OCI-LY7 (cell line): ENCODE measurements at regions not wholly inside any gene's neighbourhood (a gene's known extent, or its start where the extent isn't known, plus 50 kb on each side); places are given as distances from the start of the nearest gene placed in this dataset.

Source experiments
- BruUV-seq: library from RNA; stranded (reverse); fragments of 400-500 nt; replicated peaks from 2 replicates; lab custom pipeline; 2021; lab: Mats Ljungman, UMichigan
- CTCF ChIA-PET: fragments of 300-600 bp; sonication (Branson Sonifier 250); formaldehyde crosslinking; loops from one replicate; lab custom pipeline; 2022; ENCODE audit warnings: antibody characterized with exemption; ENCODE audit not compliant: unreplicated experiment; lab: Charles Lee
- POLR2A ChIA-PET: fragments of 300-600 bp; sonication (Branson Sonifier 250); formaldehyde crosslinking; loops from one replicate; lab custom pipeline; 2022; ENCODE audit warnings: antibody characterized with exemption; lab: Charles Lee
- DNase-seq: peaks from one replicate; pipeline ENCODE4 v3.0.0-alpha.2; 2015; ENCODE audit warnings: low spot score
- H2AFZ ChIP-seq: fragments of 200-600 bp; sonication (generic), shearing (Covaris generic); 2 replicates; pipeline ENCODE4 v1.6.1; 2014; ENCODE audit warnings: mild to moderate bottlenecking, antibody characterized with exemption, low read length, moderate library complexity
- H3K27ac ChIP-seq: fragments of 200-600 bp; sonication (generic); 2 replicates; pipeline ENCODE4 v1.5.1; 2014; ENCODE audit warnings: mixed run types, low read depth, mild to moderate bottlenecking, moderate library complexity, low read length, inconsistent platforms; ENCODE audit not compliant: poor library complexity, severe bottlenecking
- H3K36me3 ChIP-seq: fragments of 200-600 bp; sonication (generic); 2 replicates; pipeline ENCODE4 v1.6.1; 2014; ENCODE audit warnings: mild to moderate bottlenecking, antibody characterized with exemption, low read length, moderate library complexity, mixed read lengths; ENCODE audit not compliant: insufficient read depth
- H3K4me1 ChIP-seq: fragments of 200-600 bp; sonication (generic); 2 replicates; pipeline ENCODE4 v1.5.1; 2014; ENCODE audit warnings: mild to moderate bottlenecking, low read length; ENCODE audit not compliant: insufficient read depth, poor library complexity, severe bottlenecking
- H3K4me2 ChIP-seq: fragments of 200-600 bp; sonication (generic); 2 replicates; pipeline ENCODE4 v1.6.1; 2014; ENCODE audit warnings: mild to moderate bottlenecking, low read length
- H3K4me3 ChIP-seq: fragments of 200-600 bp; sonication (generic); 2 replicates; pipeline ENCODE4 v1.5.1; 2014; ENCODE audit warnings: mild to moderate bottlenecking, low read depth, low read length; ENCODE audit not compliant: poor library complexity, severe bottlenecking
- H3K79me2 ChIP-seq: fragments of 200-600 bp; sonication (generic); 2 replicates; pipeline ENCODE4 v1.6.1; 2016; ENCODE audit warnings: low read depth, mild to moderate bottlenecking, low read length, moderate library complexity, mixed read lengths; ENCODE audit not compliant: insufficient read depth
- H3K9me2 ChIP-seq: fragments of 200-600 bp; sonication (generic); 2 replicates; pipeline ENCODE4 v1.6.1; 2016; ENCODE audit warnings: mild to moderate bottlenecking, low read length, mixed read lengths; ENCODE audit not compliant: insufficient read depth
- H3K9me3 ChIP-seq: fragments of 200-600 bp; sonication (generic); 2 replicates; pipeline ENCODE4 v1.6.1; 2014; ENCODE audit warnings: mild to moderate bottlenecking, mixed run types, low read length, mixed read lengths
- H4K20me1 ChIP-seq: fragments of 200-600 bp; sonication (generic); 2 replicates; pipeline ENCODE4 v1.6.1; 2014; ENCODE audit warnings: mild to moderate bottlenecking, antibody characterized with exemption, low read length, moderate library complexity, mixed read lengths; ENCODE audit not compliant: insufficient read depth
- EZH2phosphoT487 ChIP-seq: fragments of 200-600 bp; sonication (generic); IDR thresholded peaks from 2 replicates; pipeline ENCODE4 v1.6.1; 2018; ENCODE audit warnings: low read depth, borderline replicate concordance, mild to moderate bottlenecking, mixed run types, antibody characterized with exemption, low read length, moderate library complexity, mixed read lengths
- intact Hi-C: fragments of 100-400 bp; cut with micrococcal nuclease; formaldehyde crosslinking; loops from one replicate; pipeline ENCODE4 v1.10.0; 2022; ENCODE audit not compliant: unreplicated experiment
- TF ChIP-seq, protein P1 (sequence below): fragments of 200-600 bp; sonication (generic); conservative IDR thresholded peaks from 2 replicates; pipeline ENCODE4 v1.5.1; 2014; ENCODE audit warnings: mild to moderate bottlenecking, antibody characterized with exemption, low read length, moderate library complexity, mixed read lengths

- Histone ChIP-seq H3K4me2 (no peak overlapping the region), H3K4me3 (no peak overlapping the region), H3K9me2 (no peaks in the 10 kb centered on the region), H3K27ac (no peak overlapping the region), H3K36me3 (no peaks in the 10 kb centered on the region), H4K20me1 (no peaks in the 10 kb centered on the region), H3K4me1 (no peaks in the 10 kb centered on the region), H3K79me2 (no peaks in the 10 kb centered on the region), H2AFZ (no peak overlapping the region), H3K9me3 (no peaks in the 10 kb centered on the region)
- no TSS peak for BruUV-seq
- DNase-seq, result no peak
- ChIA-PET POLR2A (no interaction called here), CTCF (no interaction called here)
- no peak for TF ChIP-seq EZH2phosphoT487
- TF ChIP-seq, protein P1, sequence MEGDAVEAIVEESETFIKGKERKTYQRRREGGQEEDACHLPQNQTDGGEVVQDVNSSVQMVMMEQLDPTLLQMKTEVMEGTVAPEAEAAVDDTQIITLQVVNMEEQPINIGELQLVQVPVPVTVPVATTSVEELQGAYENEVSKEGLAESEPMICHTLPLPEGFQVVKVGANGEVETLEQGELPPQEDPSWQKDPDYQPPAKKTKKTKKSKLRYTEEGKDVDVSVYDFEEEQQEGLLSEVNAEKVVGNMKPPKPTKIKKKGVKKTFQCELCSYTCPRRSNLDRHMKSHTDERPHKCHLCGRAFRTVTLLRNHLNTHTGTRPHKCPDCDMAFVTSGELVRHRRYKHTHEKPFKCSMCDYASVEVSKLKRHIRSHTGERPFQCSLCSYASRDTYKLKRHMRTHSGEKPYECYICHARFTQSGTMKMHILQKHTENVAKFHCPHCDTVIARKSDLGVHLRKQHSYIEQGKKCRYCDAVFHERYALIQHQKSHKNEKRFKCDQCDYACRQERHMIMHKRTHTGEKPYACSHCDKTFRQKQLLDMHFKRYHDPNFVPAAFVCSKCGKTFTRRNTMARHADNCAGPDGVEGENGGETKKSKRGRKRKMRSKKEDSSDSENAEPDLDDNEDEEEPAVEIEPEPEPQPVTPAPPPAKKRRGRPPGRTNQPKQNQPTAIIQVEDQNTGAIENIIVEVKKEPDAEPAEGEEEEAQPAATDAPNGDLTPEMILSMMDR, result no peak
- intact Hi-C loops, result no loop called here
Observed at GRCh38 chr2:122743021-122743675, 987.7 kb downstream of the TSN start.

- H3K4me2 ChIP-seq, result no peak overlapping the region
- H3K79me2 ChIP-seq, result no peaks in the 10 kb centered on the region
- intact Hi-C loops, result no loop called here
- H2AFZ ChIP-seq, result no peak overlapping the region
- no peaks in the 10 kb centered on the region for H3K9me3 ChIP-seq
- H3K4me3 ChIP-seq, result no peak overlapping the region
- no peaks in the 10 kb centered on the region for H3K36me3 ChIP-seq
- no peaks in the 10 kb centered on the region for H4K20me1 ChIP-seq
- CTCF ChIA-PET, result no interaction called here
- no TSS peak for BruUV-seq
- H3K4me1 ChIP-seq, result no peaks in the 10 kb centered on the region
- DNase-seq, result no peak
- H3K27ac ChIP-seq, result no peak overlapping the region
- no peaks in the 10 kb centered on the region for H3K9me2 ChIP-seq
- TF ChIP-seq EZH2phosphoT487, result no peak
- TF ChIP-seq, protein P1, result no peak
- POLR2A ChIA-PET, result interaction anchor here (0.6 kb wide), 1 partner anchor 1759 kb away, joined by 3 read pairs; no protein-coding TSS in a partner anchor
Observed at GRCh38 chr2:122745603-122746002, 990.2 kb downstream of the TSN start.

GRCh38 chr2:122747670-122748069 is 992.2 kb downstream of the TSN start:
- no peaks in the 10 kb centered on the region for H3K9me3 ChIP-seq
- no peak for TF ChIP-seq EZH2phosphoT487
- TF ChIP-seq, protein P1, result no peak
- no peak overlapping the region for H2AFZ ChIP-seq
- H3K4me2 ChIP-seq, result no peak overlapping the region
- no peak overlapping the region for H3K4me3 ChIP-seq
- BruUV-seq, result no TSS peak
- DNase-seq, result no peak
- POLR2A ChIA-PET, result no interaction called here
- no peak overlapping the region for H3K27ac ChIP-seq
- no peaks in the 10 kb centered on the region for H3K9me2 ChIP-seq
- no peaks in the 10 kb centered on the region for H3K36me3 ChIP-seq
- no peaks in the 10 kb centered on the region for H3K4me1 ChIP-seq
- CTCF ChIA-PET, result no interaction called here
- no peaks in the 10 kb centered on the region for H4K20me1 ChIP-seq
- intact Hi-C loops, result no loop called here
- no peaks in the 10 kb centered on the region for H3K79me2 ChIP-seq
